HG03521 (cell line): ENCODE measurements at regions not wholly inside any gene's neighbourhood (a gene's known extent, or its start where the extent isn't known, plus 50 kb on each side); places are given as distances from the start of the nearest gene placed in this dataset.

ENCODE experiments used
- ATAC-seq: cut with Tn5 transposase; IDR thresholded peaks from one replicate; pipeline ENCODE4 v1.9.1; 2021; ENCODE audit warnings: mild to moderate bottlenecking, moderate library complexity; ENCODE audit not compliant: unreplicated experiment

- ATAC-seq = no peak
Measured at GRCh38 chr15:89421219-89421618, 75.2 kb downstream of the RHCG start.

GRCh38 chr15:89419370-89419984 lies 76.9 kb downstream of the RHCG start:
- no peak for ATAC-seq

GRCh38 chr15:89417206-89417725 lies 79.1 kb downstream of the RHCG start:
- no peak for ATAC-seq

DNA sequence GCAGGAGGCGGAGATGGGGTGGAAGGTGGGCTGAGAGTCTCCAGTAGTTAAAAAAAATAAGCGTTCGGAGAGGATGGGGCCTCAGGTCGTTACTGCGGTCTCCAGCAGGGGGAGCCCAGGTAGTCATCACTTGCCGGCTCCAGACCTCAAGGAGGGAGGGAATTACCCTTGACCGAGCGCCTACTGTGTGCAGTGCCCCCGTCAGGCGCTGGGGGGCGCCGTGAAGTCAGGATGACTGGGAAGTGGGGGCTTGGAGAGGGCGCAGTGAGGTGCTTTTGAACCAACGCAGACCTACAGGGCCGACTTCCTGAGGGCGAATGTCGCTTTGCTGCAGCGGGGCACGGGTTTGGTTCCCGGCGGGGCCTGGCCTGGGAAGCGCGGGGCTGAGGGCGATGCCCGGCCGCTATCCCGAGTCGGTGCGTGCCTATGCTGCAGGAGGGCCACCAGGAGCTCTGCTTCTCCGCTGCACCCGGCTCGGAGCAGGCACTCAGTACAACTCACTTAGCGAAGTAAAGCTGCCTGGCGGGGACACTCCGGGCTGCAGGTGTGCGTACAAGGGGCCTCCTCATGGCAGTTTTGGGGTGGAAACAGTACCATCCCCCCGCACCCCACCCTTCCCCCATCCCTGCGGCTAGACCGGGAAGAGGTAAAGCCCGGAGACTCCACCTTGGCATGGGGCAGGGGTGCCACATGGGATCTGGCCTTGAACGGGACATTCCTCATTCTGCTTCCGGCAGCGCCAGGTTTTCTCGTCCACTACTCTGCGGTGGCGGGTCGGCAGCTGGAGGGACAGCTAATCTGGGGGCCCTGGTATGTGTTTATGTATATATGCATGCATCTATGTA lies 79.8 kb downstream of the RHCG start:
- peak; percentile 76 for ATAC-seq

DNA sequence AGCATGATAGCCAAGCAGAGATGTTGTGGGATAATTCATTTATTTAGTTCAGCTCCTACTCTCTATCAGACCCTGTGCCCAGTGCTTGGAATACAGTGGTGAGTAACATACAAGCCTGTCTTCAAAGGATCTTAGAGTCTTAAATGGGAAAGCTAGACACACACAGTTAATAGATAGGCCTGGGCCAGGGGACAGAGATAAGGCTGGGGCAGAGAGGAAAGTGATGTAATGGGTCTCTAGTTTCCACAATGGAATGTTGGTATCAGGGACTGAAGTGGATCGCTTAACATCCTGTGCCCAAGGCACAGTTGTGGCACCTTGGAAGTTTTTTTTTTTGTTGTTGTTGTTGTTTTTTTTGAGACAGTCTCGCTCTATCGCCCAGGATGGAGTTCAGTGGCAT lies 79.9 kb upstream of the POLG start:
- ATAC-seq = no peak

GRCh38 chr15:89413877-89414276 lies 79.3 kb upstream of the POLG start:
- no peak for ATAC-seq

DNA sequence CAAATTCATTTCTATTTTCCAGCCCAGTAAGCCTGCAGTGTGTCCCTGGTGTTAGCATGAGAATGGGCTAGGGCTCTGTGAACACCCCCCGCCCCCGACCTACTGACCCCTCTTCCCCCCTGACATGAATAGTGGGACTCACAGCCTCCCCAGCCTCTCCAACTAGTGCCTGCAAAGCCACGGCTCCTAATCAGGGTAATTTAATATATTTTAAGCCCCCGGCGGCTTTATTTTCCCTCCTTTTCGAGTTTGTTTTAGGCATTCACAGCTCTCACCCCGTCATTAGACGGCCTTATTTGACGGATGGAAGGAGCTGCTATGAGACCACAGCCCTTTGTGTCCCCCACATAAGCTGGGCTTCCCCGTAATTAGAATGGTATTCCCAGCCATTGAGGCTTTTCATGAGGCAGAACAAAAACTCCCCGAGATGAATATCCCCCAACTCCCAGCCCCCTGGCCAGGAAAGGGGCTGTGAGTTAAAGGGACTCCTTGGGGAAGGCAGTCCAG lies 78.3 kb upstream of the POLG start:
- no peak for ATAC-seq

GRCh38 chr15:89410039-89410435 lies 75.4 kb upstream of the POLG start:
- no peak for ATAC-seq

DNA sequence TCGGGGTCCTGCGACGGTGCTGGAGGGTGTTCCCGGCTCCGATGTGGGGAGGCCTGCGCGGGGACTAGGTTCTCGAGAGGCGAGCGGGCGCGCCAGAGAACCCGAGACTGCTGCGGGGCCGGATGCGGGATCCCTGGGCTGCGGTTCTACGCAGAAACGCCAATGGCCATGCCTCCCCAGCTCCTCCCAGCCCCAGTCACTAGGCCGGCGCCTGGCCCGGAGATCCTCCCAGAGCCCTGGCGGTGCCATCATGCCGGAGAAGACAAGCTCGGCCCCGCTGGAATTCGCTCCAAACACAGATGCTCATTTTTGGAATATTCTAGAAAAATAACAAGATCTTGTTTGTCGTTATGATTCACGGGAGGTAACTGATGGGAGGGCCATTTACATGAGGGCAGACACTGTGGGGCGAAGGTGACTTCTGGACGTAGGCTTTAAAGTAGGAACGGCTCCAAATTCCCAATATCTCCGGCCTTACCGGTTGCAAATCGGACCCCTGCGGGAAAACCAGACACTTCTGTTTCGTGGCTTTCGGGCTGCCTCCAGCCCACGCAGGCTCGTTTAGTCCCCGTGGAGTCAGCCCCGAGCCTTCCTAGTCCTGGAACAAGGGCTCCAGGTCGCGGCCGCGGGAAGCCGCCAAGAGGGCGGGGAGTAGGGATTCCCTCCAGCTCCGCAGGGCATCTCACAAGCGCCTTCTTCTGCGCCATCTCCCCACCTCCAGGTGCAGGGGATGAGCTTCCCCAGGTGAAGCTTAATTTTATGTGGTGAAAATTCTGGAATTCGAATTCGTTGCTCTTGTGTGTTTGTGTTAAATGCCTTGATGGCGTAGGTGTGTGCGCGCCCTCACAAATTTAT lies 74.8 kb upstream of the POLG start:
- ATAC-seq = no peak

DNA sequence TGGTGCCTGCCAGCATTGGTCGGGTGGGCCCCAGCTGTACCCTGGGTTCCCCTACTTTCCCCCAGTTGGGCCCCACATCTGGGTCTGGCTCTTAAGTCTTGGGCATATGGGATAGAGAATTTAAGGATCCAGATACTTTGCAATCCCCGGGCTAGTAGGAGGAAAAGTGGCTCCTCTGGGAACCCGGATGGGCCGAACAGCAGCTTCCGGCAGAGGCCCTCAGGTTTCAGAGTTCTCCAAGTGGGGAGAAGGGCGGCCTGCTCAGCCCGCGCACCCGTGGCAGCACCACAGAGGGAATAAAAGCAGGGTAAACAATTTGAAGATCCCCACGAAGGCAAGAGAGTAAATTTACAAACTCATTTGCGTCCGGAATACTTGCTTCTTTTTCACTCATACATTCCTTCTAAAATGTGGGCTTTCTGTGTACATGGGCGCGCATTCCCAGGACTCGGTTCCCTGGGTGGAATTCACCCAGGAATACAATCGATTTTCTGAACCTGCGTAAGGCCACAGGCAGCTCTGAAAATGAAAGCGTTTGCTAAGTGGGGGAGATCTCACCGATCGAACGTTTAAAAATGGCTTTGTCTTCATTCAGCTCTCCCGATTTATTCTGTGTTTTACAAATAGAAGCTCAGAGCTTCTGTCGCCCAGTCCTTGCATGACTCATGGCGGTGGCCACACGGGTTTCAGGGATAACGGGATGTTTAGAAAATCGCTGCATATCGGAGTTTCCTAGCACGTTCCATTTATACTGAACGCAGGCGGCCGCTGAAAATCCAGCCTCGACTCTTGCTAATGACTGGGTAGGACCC lies 74.0 kb upstream of the POLG start:
- ATAC-seq = no peak

DNA sequence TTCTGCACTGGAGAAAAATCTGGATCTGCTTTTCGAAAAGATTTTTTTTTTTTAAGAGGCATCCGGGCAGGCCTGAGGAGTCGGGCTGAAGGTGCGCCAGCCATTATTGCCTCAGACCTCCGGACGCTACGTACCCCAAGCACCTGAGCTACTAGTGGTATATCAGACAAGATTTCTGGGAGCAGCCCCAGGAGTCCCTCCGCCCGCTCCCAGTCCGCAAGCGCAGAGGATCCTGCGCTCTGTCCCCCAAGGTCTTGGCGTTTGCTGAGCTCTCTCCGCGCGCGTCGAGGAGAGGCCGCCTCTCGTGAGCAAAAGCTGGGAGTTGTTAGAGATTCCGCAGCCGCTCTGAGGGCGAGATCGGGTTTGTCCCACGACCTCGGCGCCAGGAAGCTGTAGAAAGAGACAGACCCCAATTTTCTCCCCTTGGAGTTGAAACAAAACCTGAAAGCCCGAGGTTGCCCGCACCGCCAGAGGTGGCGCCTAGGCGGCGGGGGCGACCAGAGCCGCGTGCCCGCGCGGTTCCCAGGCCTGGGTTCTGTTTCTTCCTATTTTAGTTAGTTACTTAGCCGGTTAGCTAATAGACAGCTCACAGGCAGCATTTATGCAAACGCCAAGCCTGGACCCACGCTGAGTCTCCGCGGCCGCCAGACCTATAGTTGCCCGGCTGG lies 72.5 kb upstream of the POLG start:
- ATAC-seq = no peak

DNA sequence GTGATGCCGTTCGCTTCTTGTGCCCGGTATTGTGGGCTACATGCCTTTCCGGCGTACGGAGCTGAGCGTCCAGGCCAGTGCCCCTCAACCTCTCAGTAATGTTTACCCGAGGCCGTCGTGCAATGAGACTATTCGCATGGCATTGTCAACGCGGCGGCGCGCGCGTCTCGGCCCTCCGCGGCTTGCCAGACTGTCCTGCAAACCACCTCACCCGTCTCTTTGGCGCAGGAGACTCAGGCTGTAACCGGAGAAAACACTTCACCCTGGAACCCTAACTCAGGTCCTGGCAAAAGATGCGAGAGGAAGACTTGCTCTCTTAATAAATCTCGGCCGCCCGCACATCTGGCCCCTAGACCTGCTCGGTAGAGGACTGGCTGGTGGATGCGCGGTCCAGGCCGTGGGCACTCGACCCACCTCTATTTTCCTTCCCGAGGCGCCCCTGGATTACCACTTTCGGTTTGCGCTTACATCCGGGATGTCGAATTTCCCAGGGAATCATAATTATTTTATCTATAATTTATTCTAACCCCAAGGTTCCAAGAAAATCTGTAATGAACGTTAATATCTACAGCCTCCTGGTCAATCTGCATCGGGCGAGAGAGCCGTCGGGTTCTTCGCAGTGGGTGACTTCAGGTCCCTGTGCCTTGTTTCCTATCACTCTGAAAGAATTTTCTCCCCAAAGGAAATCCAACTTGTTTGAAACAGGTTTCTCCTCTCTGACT lies 71.8 kb upstream of the POLG start:
- ATAC-seq = no peak

DNA sequence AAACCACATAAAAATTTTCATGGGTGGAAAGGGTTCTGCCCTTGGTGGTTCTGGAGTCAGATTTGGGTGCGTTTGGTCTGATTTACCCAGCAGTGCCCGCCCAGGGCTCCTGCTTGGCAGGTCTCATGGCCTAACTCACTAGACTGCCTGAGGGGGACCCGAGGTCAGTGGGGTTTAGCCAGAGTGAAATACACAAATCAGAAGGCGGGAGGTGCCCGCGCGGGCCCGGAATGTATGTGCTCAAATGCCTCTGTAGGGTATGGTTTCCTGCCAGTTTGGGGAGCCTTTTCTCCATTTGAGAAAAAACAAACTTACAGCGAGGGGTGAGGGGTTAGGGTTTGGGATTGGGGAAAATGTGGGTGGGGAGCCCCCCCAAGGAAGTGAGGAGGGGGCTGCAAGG lies 70.9 kb upstream of the POLG start:
- no peak for ATAC-seq

DNA sequence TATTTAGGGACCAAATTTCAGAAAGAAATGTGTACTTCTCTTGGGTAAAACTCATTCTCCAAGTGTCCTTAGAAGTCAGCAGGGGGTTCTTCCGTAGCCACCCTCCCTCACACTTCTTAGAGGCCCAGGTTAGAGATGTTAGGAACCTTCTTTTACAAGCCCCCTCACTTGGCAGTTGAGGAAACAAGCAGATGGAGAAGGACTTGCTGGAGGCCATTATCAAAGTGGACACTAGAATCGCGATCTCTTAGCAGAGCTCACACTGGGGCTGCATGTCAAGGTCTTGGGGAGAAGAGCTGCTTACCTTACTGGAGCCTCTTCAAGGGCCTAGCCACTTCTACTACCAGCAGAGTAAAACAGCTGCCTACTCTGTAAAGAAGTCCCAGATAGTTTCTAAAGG lies 69.4 kb upstream of the POLG start:
- ATAC-seq = no peak

DNA sequence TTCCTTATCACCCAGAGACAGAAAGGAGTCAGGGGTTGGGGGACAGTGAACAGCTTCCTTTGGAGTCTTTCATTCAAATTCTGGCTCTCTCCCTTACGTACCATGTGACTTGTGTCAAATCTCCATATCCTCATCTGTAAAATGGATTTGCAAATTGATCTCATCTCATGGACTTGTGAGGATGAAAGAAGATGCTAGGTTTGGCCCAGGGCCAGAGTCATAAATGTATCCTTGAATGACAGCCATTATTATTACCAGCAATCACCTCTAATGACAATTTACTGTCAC lies 67.8 kb upstream of the POLG start:
- ATAC-seq = no peak

DNA sequence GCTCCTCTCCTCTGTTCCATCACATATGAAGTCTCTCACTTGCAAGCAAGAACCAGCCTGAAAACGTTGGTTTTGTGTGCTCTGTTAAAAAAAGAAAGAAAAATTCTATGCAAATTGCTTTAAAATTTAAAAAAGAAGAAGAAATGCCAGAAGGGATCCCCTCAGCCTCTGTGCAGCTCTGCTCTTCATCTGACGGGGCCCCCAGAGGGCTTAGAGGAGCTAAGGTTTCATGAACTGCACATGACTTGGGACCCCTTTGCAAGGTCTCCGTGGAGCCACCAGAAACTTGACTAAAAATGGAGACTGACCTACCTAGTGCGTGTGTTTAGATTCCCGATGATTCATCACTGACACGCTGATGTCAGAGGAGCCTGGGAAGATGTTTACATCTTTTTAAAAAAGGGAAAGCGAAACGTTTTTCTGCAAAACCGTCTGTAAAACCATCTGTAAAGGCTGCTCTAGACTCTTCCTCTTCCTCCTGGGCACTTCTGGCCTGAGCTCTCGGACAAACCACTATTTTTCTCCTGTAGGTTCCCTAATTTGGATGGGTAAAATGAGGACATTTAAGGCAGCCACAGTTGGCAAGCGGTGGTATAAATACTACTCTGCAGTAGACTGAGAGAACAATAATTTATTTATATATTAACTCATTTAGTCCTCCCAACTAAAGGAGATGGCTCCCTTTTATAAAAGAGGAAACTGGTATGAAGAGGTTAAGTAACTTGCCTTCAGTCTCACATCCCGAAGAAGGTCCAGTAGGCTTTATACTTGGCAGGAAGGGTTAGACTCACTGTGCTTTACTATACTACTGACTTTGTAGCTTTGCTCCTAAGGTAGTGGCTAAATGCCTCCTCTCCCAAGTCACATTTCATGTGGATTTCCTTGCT lies 67.2 kb upstream of the POLG start:
- ATAC-seq = no peak

DNA sequence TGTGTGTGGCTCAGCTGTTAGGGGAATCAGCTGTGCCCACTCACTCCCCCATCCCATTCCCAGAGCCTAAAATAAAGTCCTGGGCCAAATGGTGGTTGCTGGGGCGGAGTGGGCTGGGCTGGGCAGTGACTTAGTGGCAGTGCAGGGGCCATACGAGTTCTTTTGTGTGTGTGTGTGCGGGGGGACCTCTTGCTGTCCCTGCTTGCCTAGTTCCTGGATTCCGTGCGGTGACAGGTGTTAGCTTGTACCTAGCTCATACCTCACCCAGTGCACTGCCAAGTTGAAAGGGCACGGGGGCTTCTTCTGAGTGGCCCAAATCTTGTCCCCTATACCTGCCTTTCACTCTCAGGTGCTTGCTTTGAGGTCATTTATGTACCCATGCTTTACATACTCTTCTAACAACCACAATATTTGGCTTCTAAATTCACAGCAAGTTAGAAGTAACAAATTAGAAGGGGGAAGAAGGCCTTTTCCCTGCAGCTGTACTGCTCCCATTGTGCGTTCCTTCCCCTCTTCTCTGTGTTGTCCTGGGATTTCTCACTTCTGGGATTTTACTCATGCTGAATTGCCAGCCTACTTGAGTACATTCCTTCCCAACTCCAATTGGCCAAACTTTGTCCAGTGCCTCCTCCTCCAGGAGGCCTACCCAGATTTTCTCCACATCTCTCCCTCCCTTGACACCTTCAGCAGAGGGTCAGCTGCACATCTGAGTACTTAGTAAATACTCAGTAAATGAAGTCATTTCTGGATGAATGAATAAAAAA lies 66.3 kb upstream of the POLG start:
- ATAC-seq = no peak
